ENCODE measurements at regions not wholly inside any gene's neighbourhood (a gene's known extent, or its start where the extent isn't known, plus 50 kb on each side); places are given as distances from the start of the nearest gene placed in this dataset.

- WGBS (ENCODE audit: low lambda C conversion rate) = 63% methylated on average over 4 of the region's 4 CpGs
- intact Hi-C loops (cut with micrococcal nuclease; ENCODE audit: unreplicated experiment) = no loop called here
- peaks cover 66% of the 10 kb centered on the region for H3K4me1 ChIP-seq (ENCODE audit: insufficient read depth, low read length)
- ChIA-PET CTCF (ENCODE audit: low intra/inter-chr PET ratio, low total read pairs) (no interaction called here), POLR2A (no interaction called here)
- peaks cover 11% of the 10 kb centered on the region for H3K79me2 ChIP-seq (ENCODE audit: insufficient read depth, low read length)
- H3K9me3 ChIP-seq (ENCODE audit: low read length) = peaks cover 9% of the 10 kb centered on the region
- H2AFZ ChIP-seq (ENCODE audit: low read length) = no peak overlapping the region
- H3K27me3 ChIP-seq (ENCODE audit: control insufficient read depth in 1 of 2, insufficient read depth in 2 of 2, low read length in 2 of 2) = no peaks in the 10 kb centered on the region
- H3K27ac ChIP-seq (ENCODE audit: extremely low read length, insufficient read depth, low read length) = no peak overlapping the region
- DNase-seq (ENCODE audit: low spot score) (no peak), ATAC-seq (no peak), FAIRE-seq (no peak)
- peak; percentile 54; the same call in 1 of the 2 replicates for TF ChIP-seq BCL6 (CRISPR knock-in tag; IDR thresholded peaks at IDR 0.05)
- no peak for TF ChIP-seq ARID3A (IDR thresholded peaks at IDR 0.05; ENCODE audit: low read depth, low read length)
- H3K36me3 ChIP-seq (replicated peaks in 1 of 2; ENCODE audit: control insufficient read depth in 1 of 2, insufficient read depth in 2 of 2, low read length in 2 of 2) = no peaks in the 10 kb centered on the region
- no TSS peak for BruUV-seq (replicated peaks)
- H3K4me2 ChIP-seq (ENCODE audit: low read depth, low read length) = 0 out of 2 replicates have a peak overlapping the region, but pooled peaks have one; percentile 13
- no peak overlapping the region for H3K9ac ChIP-seq (ENCODE audit: insufficient read depth, low read depth, low read length)
- H4K20me1 ChIP-seq (ENCODE audit: insufficient read depth, low read length) = no peaks in the 10 kb centered on the region
- no peak overlapping the region for H3K4me3 ChIP-seq (replicated peaks in 1 of 3; ENCODE audit: insufficient read depth in 1 of 3, low read depth in 2 of 3, low read length in 3 of 3)
- in situ Hi-C loops (cut with HindIII; ENCODE audit: extremely low pct_ligation_motif_present, low pct_unique_long_range_greater_than_20kb) = no loop called here
Observed at GRCh38 chr21:15433091-15433490, 296.7 kb upstream of the USP25 start.

GRCh38 chr21:15434163-15434905 lies 295.4 kb upstream of the USP25 start:
- H3K4me1 ChIP-seq (ENCODE audit: insufficient read depth, low read length) = peaks cover 78% of the 10 kb centered on the region
- no peak overlapping the region for H3K4me2 ChIP-seq (ENCODE audit: low read depth, low read length)
- H3K36me3 ChIP-seq (replicated peaks in 1 of 2; ENCODE audit: control insufficient read depth in 1 of 2, insufficient read depth in 2 of 2, low read length in 2 of 2) = no peaks in the 10 kb centered on the region
- in situ Hi-C loops (cut with HindIII; ENCODE audit: extremely low pct_ligation_motif_present, low pct_unique_long_range_greater_than_20kb) = no loop called here
- BruUV-seq (replicated peaks) = no TSS peak
- H3K79me2 ChIP-seq (ENCODE audit: insufficient read depth, low read length) = peaks cover 21% of the 10 kb centered on the region
- H3K27ac ChIP-seq (ENCODE audit: extremely low read length, insufficient read depth, low read length) = no peak overlapping the region
- no peaks in the 10 kb centered on the region for H4K20me1 ChIP-seq (ENCODE audit: insufficient read depth, low read length)
- 100% methylated on average over 2 of the region's 2 CpGs for WGBS (ENCODE audit: low lambda C conversion rate)
- FAIRE-seq = no peak
- intact Hi-C loops (cut with micrococcal nuclease; ENCODE audit: unreplicated experiment) = no loop called here
- peaks cover 9% of the 10 kb centered on the region for H3K9me3 ChIP-seq (ENCODE audit: low read length)
- TF ChIP-seq MAFF (IDR thresholded peaks at IDR 0.05; ENCODE audit: low read depth, low read length) = peak; percentile 65
- TF ChIP-seq MEF2D (CRISPR knock-in tag; IDR thresholded peaks at IDR 0.05) = no peak
- no peak for TF ChIP-seq RFX1 (IDR thresholded peaks at IDR 0.05)
- peak; percentile 98 for TF ChIP-seq ZNF530 (CRISPR knock-in tag; IDR thresholded peaks at IDR 0.05; ENCODE audit: low read depth)
- peak; percentile 28 to 78; a peak in 3 of 4 replicates for TF ChIP-seq MAFK (conservative IDR thresholded peaks at IDR 0.05 in 1 of 2, IDR thresholded peaks at IDR 0.05 in 1 of 2; ENCODE audit: low read length in 2 of 2)
- no peak overlapping the region for H2AFZ ChIP-seq (ENCODE audit: low read length)
- DNase-seq (ENCODE audit: low spot score) = no peak
- no peak overlapping the region for H3K4me3 ChIP-seq (replicated peaks in 1 of 3; ENCODE audit: insufficient read depth in 1 of 3, low read depth in 2 of 3, low read length in 3 of 3)
- ChIA-PET CTCF (ENCODE audit: low intra/inter-chr PET ratio, low total read pairs) (no interaction called here), POLR2A (no interaction called here)
- H3K9ac ChIP-seq (ENCODE audit: insufficient read depth, low read depth, low read length) = no peak overlapping the region
- no peaks in the 10 kb centered on the region for H3K27me3 ChIP-seq (ENCODE audit: control insufficient read depth in 1 of 2, insufficient read depth in 2 of 2, low read length in 2 of 2)
- no peak for ATAC-seq
